Vagina (tissue), 2 donors: ENCODE measurements at regions not wholly inside any gene's neighbourhood (a gene's known extent, or its start where the extent isn't known, plus 50 kb on each side); places are given as distances from the start of the nearest gene placed in this dataset.

ENCODE experiments used
- DNase-seq, 2 donors: peaks; one replicate each; pipeline ENCODE4 v3.0.0-alpha.2; 2017; ENCODE audit errors: extremely low spot score in 2 of 2
- H3K27ac ChIP-seq: fragments of 200-600 bp; sonication (generic); one replicate; pipeline ENCODE4 v1.5.1; 2019
- H3K27me3 ChIP-seq: fragments of 200-600 bp; sonication (generic); one replicate; pipeline ENCODE4 v1.5.1; 2019
- H3K36me3 ChIP-seq, 2 donors: fragments of 200-600 bp; sonication (generic); one replicate each; pipeline ENCODE4 v1.5.1; 2017 to 2019
- H3K4me1 ChIP-seq: fragments of 200-600 bp; sonication (generic); one replicate; pipeline ENCODE4 v1.5.1; 2019
- H3K4me3 ChIP-seq, 2 donors: fragments of 200-600 bp; sonication (generic); 1 replicate in 1 of 2; 2 replicates in 1 of 2; pipeline ENCODE4 v1.5.1; 2016 to 2019
- H3K9me3 ChIP-seq: fragments of 200-600 bp; sonication (generic); one replicate; pipeline ENCODE4 v1.5.1; 2019
- CTCF ChIP-seq, 3 experiments: fragments of 450-650 bp in 2 of 3; fragments of 200-600 bp in 1 of 3; sonication (generic) in 1 of 3; IDR thresholded peaks; one replicate each; pipeline ENCODE4 v1.5.1; 2017 to 2019; ENCODE audit warnings: antibody characterized with exemption in 3 of 3, mild to moderate bottlenecking in 2 of 3, moderate library complexity in 2 of 3
- POLR2A ChIP-seq, 2 donors: fragments of 450-650 bp; IDR thresholded peaks; one replicate each; pipeline ENCODE4 v1.6.1; 2017; ENCODE audit warnings: antibody characterized with exemption in 2 of 2, mild to moderate bottlenecking in 2 of 2, moderate library complexity in 2 of 2
- POLR2AphosphoS5 ChIP-seq, 2 donors: sonication (generic); formaldehyde crosslinking; IDR thresholded peaks; one replicate each; pipeline ENCODE4 v1.9.0; 2017; ENCODE audit warnings: antibody characterized with exemption in 2 of 2, mild to moderate bottlenecking in 2 of 2, low read depth in 1 of 2; ENCODE audit not compliant: insufficient read depth in 1 of 2
- intact Hi-C: fragments of 100-400 bp; cut with DNase I; formaldehyde crosslinking; loops from one replicate; pipeline ENCODE4 v1.15.1; 2023

- H3K36me3 ChIP-seq: no peaks in the 10 kb centered on the region
- TF ChIP-seq POLR2A (IDR thresholded peaks at IDR 0.05) (no peak), POLR2AphosphoS5 (IDR thresholded peaks at IDR 0.05; ENCODE audit: insufficient read depth in 1 of 2, low read depth in 1 of 2) (no peak), CTCF (IDR thresholded peaks at IDR 0.05) (no peak)
- no peaks in the 10 kb centered on the region for H3K9me3 ChIP-seq
- H3K27me3 ChIP-seq: no peaks in the 10 kb centered on the region
- DNase-seq: no peak
- no peak overlapping the region for H3K27ac ChIP-seq
- intact Hi-C loops: no loop called here
- H3K4me3 ChIP-seq: no peak overlapping the region
- no peaks in the 10 kb centered on the region for H3K4me1 ChIP-seq
These were observed 75.7 kb upstream of the RAB4A start for GRCh38 chr1:229195246-229195645.

- intact Hi-C loops: no loop called here
- Histone ChIP-seq H3K27me3 (no peaks in the 10 kb centered on the region), H3K27ac (no peak overlapping the region), H3K9me3 (no peaks in the 10 kb centered on the region), H3K4me1 (no peaks in the 10 kb centered on the region), H3K4me3 (no peak overlapping the region), H3K36me3 (no peaks in the 10 kb centered on the region)
- DNase-seq: no peak
- TF ChIP-seq POLR2AphosphoS5 (IDR thresholded peaks at IDR 0.05; ENCODE audit: insufficient read depth in 1 of 2, low read depth in 1 of 2) (no peak), POLR2A (IDR thresholded peaks at IDR 0.05) (no peak), CTCF (IDR thresholded peaks at IDR 0.05) (no peak)
These were observed 74.3 kb upstream of the RAB4A start for GRCh38 chr1:229196404-229197264.

GRCh38 chr1:229197265-229197585 is 73.7 kb upstream of the RAB4A start:
- Histone ChIP-seq H3K4me3 (no peak overlapping the region), H3K27me3 (no peaks in the 10 kb centered on the region), H3K9me3 (no peaks in the 10 kb centered on the region), H3K4me1 (no peaks in the 10 kb centered on the region), H3K36me3 (no peaks in the 10 kb centered on the region), H3K27ac (no peak overlapping the region)
- TF ChIP-seq POLR2AphosphoS5 (IDR thresholded peaks at IDR 0.05; ENCODE audit: insufficient read depth in 1 of 2, low read depth in 1 of 2): no peak
- DNase-seq: no peak
- intact Hi-C loops: no loop called here

- no peaks in the 10 kb centered on the region for H3K9me3 ChIP-seq
- H3K4me1 ChIP-seq: peaks cover 13% of the 10 kb centered on the region
- TF ChIP-seq POLR2A (IDR thresholded peaks at IDR 0.05) (no peak), POLR2AphosphoS5 (IDR thresholded peaks at IDR 0.05; ENCODE audit: insufficient read depth in 1 of 2, low read depth in 1 of 2) (no peak), CTCF (IDR thresholded peaks at IDR 0.05) (no peak)
- no peaks in the 10 kb centered on the region for H3K27me3 ChIP-seq
- no peak overlapping the region for H3K27ac ChIP-seq
- no peak overlapping the region for H3K4me3 ChIP-seq
- no peaks in the 10 kb centered on the region for H3K36me3 ChIP-seq
- DNase-seq: no peak
- intact Hi-C loops: no loop called here
These were observed 71.4 kb upstream of the RAB4A start for GRCh38 chr1:229199261-229200243.

- Histone ChIP-seq H3K4me1 (peaks cover 31% of the 10 kb centered on the region), H3K9me3 (no peaks in the 10 kb centered on the region), H3K4me3 (no peak overlapping the region), H3K36me3 (no peaks in the 10 kb centered on the region), H3K27me3 (no peaks in the 10 kb centered on the region), H3K27ac (peak overlapping the region; percentile 84)
- DNase-seq: no peak
- no peak for TF ChIP-seq POLR2AphosphoS5 (IDR thresholded peaks at IDR 0.05; ENCODE audit: insufficient read depth in 1 of 2, low read depth in 1 of 2)
- TF ChIP-seq POLR2A (IDR thresholded peaks at IDR 0.05): no peak
- TF ChIP-seq CTCF (IDR thresholded peaks at IDR 0.05): no peak
- intact Hi-C loops: no loop called here
These were observed 67.7 kb upstream of the RAB4A start for GRCh38 chr1:229203030-229203751.
